GM19463 (cell line): ENCODE measurements at regions not wholly inside any gene's neighbourhood (a gene's known extent, or its start where the extent isn't known, plus 50 kb on each side); places are given as distances from the start of the nearest gene placed in this dataset.

Experiments
- ATAC-seq: cut with Tn5 transposase; IDR thresholded peaks from one replicate; pipeline ENCODE4 v1.9.1; 2021; ENCODE audit warnings: mild to moderate bottlenecking, moderate library complexity; ENCODE audit not compliant: unreplicated experiment

GRCh38 chr1:234975941-234976860, 152.4 kb downstream of the TOMM20 start:
- ATAC-seq = no peak

DNA sequence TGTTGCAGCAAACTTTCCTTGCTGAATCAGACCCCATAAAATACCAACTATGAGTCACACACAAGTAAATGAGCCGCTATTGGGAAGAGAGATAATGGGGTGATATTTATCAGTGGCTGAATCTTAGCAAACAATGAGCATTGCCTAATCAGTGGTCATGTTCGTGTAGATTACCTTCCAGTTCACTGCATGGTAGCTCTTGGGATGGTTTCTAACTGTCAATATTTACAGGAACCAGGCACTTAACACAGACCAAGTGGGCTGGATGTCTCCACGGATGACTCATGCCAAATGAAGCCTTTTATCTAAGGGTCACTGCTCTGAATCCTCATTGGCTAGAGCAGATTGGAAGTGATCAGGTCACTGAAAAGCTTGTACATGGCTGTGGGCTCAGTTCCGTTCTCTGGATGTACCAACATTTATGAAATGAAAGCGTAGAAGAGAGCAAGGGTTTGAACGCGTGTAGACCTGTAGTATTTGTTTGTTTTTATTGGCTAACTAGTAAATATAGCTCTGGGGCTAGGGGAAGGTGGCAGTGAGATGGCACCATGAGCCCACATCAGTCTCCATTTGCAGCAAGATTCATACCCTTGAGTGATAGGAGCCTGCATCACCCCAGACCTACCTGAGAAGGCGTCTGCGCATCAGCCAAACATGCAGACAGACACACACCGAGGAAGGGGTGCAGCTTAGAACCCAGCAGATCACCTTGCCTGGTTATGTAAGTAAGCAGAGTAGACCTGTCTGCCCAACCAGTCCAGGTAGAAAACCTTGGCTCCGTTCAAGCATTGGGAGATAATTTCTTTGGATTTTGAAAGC, 153.3 kb downstream of the TOMM20 start:
- no peak for ATAC-seq

GRCh38 chr1:234973426-234974250, 155.0 kb downstream of the TOMM20 start:
- no peak for ATAC-seq

- no peak for ATAC-seq
Observed at GRCh38 chr1:234972411-234973191, 156.0 kb downstream of the TOMM20 start.

DNA sequence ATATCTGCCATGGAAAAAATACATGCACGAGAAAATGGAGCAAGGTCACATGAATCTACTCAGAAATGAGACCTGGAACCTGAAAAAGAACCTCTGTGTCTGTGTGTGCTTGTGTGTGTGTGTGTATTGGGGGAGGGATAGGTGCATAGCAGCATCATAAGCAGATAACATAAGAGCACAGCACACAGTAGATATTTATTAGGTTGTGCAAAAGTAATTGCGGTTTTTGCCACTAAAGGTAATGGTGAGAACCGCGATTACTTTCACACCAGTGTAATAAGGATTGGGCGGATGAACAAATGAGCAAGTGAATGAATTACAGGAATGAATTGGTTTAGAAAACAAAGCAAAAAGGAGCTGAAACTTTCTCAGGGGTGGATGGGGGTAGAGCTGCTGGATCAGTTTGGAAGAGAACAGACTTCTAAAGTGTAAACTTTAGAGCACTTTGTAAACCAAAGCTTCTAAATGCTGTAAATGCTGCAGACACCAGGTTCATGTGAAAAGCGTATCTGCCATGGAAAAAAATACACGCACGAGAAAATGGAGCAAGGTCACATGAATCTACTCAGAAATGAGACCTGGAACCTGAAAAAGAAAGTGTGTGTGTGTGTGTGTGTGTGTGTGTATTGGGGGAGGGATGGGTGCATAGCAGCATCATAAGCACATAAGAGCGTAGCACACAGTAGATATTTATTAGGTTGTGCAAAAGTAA, 156.9 kb downstream of the TOMM20 start:
- peak; percentile 31 for ATAC-seq

GRCh38 chr1:234970731-234971476, 157.7 kb downstream of the TOMM20 start:
- peak; percentile 41 for ATAC-seq

DNA sequence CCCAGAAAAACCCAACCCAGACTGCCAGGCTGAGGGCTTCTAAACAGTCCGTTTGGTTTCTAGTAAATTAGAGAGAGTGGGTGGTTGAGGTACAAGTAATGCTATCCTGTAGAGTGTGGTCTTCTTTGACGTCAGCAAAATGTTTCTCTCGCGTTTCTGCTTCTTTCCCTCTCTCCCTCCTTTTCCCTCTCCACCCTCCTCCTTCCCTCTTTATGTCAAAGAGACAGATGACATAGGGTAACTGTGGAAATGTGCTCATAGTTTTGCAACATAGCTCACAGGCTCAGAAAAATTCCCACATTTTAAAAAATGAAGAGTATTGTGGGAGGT, 158.3 kb downstream of the TOMM20 start:
- ATAC-seq = no peak

GRCh38 chr1:234969581-234970400, 158.8 kb downstream of the TOMM20 start:
- ATAC-seq = no peak

GRCh38 chr1:234969011-234969441, 159.6 kb downstream of the TOMM20 start:
- no peak for ATAC-seq

- no peak for ATAC-seq
Observed at GRCh38 chr1:234968451-234968850, 160.2 kb downstream of the TOMM20 start.

GRCh38 chr1:234967121-234967520, 161.5 kb downstream of the TOMM20 start:
- ATAC-seq = no peak

GRCh38 chr1:234965111-234965510, 163.5 kb downstream of the TOMM20 start:
- no peak for ATAC-seq

DNA sequence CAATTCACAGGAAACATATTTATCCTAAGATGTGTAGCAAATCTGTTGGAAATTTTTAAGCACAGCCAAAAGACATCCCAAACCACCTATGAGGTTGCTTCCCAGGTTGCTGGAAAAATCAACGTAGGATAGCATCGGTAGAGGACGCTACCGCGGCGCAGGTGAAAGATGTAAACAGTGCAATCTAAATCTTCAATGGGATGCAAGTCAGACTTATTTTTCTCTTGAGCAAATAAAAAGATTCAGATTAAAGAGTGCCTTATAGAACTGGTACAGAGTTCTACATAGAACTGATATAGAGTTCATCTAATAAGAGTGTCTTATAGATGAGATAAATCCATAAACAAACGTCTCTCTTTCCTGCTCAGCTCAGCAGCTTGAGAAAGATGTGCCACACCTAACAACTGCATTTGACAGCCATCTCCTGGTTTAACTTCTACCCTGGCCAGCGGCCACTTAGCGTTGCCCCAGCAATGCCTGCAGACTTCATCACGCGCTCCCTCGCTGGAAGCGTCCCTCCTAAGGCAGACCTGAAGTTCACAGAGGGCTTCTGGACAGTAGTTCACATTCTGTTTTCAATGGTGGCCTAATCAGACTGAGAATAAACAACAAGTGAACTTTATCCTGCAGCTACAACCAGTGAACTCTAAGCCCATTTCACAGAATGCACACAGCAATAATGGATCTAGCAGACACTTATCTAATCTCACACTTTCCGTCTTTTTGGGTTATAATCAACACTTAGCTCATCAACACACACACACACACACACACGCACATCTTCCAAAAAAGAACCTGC, 164.5 kb downstream of the TOMM20 start:
- no peak for ATAC-seq

GRCh38 chr1:234963180-234963903, 165.3 kb downstream of the TOMM20 start:
- peak; percentile 87 for ATAC-seq

DNA sequence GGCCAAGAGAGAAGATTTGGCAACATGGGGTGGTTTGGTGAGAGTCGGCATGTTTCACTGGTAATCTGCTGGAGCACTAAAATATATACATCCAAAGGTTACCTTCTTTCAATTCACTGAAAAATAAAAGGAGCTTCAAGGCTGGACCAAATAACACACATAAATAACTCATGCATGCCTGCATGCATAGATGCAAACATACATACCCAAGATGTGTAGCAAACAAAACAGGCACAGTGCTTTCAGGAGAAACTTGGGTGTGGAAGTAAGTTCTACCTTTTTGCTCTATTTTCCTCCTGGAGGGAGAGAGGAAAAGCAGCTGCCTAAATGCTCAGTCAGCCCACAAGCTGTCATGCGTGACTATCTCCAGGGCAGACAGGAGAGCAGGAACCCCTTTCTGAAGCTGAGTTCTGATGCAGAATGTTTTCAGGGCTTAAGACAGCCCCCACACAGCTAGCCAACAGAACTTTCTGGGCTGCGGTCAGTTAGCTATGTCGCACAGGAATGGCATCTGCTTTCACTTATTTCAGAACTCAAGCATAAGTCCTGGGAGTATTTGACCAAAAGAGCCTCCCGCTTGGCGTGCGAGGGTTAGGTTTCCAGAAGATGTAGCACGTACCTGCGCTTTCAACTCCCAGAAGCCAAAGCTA, 166.2 kb downstream of the TOMM20 start:
- ATAC-seq = peak; percentile 44
